Islet of Langerhans (tissue), 1 donor: ENCODE measurements at regions not wholly inside any gene's neighbourhood (a gene's known extent, or its start where the extent isn't known, plus 50 kb on each side); places are given as distances from the start of the nearest gene placed in this dataset.

Experiments
- FAIRE-seq: peaks from one replicate; lab custom pipeline; 2011; peaks lifted over from hg19 to GRCh38; lab: Jason Lieb, UNC

DNA sequence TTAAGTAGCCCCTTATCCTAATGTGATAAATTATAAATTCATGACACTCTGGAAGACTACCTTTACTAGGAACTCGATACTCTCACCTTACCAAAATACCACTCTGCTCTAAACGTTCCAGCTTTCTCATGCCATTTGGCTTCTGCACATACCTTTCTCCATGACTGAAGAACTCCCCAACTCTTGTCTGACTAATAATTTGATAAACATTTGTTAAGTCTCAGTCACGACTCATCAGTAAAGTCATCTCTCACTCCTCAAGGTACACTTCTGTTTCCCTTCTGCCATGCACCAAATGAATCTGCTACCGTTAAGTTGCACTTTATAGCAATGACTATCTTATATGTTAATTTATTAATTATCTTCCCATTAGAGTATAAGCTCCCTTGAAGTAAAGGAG is 498.3 kb upstream of the NOVA1 start:
- no peak for FAIRE-seq

- FAIRE-seq: no peak
These were observed 500.6 kb upstream of the NOVA1 start for GRCh38 chr14:27098451-27098850.

- FAIRE-seq: no peak
These were observed 516.3 kb upstream of the NOVA1 start for GRCh38 chr14:27114180-27114579.

GRCh38 chr14:27123162-27123561 is 525.3 kb upstream of the NOVA1 start:
- FAIRE-seq: no peak

- FAIRE-seq: no peak
These were observed 530.0 kb upstream of the NOVA1 start for GRCh38 chr14:27127838-27128237.

DNA sequence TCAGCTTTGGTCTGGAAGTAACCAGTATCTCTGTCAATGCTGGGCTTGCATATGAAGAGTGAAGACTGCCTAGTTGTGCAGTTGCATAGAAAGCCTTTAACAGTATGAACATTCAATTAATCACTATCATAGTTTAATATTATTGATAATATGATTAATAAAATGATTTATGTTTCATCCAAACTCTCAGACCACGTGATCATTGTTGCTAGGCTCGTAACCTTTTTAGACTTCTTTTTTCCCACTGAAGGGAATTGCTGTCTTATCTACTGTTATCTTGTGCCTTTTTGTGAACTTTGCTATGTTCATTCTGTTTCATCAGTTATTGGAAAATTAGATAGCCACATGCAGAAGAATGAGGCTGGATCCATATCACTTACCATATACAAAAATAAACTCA is 536.4 kb upstream of the NOVA1 start:
- no peak for FAIRE-seq

DNA sequence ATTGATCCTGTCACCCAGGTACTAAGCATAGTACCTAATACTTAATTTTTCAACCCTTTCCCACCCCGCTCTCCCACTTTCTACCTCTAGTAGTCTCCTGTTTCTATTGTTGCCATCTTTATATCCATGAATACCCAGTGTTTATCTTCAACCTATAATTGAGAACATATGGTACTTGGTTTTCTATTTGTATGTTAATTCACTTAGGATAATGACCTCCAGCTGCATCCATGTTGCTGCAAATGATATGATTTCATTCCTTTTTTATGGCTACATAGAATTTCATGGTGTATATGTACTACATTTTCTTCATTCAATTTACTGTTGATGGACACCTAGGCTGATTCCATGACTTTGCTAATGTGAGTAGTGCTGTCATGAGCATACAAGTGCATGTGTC is 547.3 kb upstream of the NOVA1 start:
- FAIRE-seq: no peak

DNA sequence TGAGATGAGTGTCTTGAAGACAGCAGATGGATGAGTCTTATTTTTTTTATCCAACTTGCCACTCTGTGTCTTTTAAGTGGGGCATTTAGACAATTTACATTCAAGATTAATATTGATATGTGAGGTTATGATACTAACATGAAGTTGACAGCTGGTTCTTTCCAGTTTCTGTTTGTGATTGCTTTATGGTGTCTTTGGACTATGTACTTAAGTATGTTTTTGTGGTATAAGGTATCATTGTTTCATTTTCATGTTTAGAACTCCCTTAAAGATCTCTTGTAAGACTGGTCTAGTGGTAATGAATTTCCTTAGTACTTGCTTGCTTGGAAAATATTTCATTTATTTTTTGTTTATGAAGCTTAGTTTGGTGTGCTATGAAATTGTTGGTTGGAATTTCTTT is 550.3 kb upstream of the NOVA1 start:
- no peak for FAIRE-seq

DNA sequence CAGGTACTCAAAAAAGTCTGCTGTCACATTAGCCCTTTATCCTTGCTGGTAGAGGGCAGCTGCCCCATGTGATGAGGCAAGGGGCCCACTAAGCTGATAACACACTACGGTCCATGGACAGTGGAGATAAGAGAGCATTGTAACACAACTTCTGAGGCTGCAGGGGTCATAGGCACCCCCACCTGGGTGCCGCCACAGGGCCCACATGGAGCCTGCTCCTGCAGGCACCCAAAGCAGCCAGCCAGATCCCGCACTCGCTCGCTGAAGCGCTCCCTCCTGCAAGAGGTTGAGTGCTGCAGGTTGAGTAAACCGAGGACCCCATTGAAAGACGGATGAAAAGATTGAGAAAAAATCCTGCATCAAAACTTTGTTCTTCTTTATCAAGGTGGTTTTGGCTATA is 566.3 kb upstream of the NOVA1 start:
- FAIRE-seq: no peak

GRCh38 chr14:27175489-27175888 is 577.7 kb upstream of the NOVA1 start:
- no peak for FAIRE-seq

DNA sequence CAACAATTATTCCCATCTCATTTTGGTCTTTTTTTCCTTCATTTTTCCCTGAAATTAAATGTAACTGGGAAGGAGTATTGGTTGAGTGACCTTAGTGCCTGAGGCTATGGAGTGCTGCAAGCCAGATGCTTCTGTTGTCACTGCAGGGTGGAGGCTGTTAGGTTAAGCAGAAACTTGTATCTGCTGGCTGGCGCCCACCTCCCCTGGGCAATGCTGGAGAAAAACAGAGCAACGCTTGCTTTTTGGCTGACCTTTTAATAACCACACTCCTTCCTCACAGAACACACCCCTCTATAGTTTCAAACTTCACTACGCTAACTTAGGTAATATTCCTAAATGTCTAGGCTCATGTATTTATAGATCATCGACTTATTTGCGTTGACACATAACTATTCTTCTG is 583.5 kb upstream of the NOVA1 start:
- FAIRE-seq: no peak

- no peak for FAIRE-seq
These were observed 586.6 kb upstream of the NOVA1 start for GRCh38 chr14:27184427-27184826.

- no peak for FAIRE-seq
These were observed 588.2 kb upstream of the NOVA1 start for GRCh38 chr14:27186048-27186447.

DNA sequence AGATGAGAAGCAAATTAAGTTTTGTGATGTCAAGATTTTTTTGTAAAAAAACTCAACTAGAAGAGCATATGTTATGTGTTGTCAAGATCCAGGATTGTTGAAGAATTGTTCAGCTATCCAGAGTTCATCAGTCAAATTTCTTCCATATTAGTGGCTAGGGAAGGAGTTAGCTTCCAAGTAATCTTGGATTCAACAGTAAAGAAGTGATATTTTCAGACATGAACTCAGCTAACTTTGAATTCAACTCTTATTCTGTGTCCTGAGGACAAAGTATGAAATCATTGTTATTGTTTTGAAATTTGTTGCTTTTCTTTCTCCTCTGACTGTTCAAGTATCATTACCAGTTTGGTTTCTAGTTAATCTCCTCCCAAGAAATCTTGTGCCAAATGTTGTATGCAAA is 589.3 kb upstream of the NOVA1 start:
- FAIRE-seq: no peak

- FAIRE-seq: no peak
These were observed 592.5 kb upstream of the NOVA1 start for GRCh38 chr14:27190296-27190695.

DNA sequence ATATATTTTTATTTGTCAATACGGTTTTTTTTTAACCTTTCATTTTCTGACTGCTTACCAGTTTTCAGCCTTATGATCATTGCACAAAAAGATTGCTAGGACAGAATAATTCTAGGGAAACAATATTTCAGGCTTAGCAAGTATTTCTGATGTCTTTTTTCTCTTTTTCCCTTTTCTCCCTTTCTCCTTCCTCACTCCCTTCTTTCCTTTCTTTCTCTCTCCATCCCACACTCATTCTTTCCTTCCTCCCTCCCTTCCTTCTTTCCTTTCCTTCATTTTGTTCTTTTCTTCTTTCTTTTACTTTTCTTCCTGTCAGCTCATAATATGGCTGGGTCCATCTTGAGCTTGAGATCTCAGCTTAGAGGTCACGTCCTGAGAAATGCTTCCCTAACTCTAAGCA is 601.4 kb upstream of the NOVA1 start:
- FAIRE-seq: no peak

GRCh38 chr14:27205036-27205435 is 607.2 kb upstream of the NOVA1 start:
- FAIRE-seq: no peak

GRCh38 chr14:27211741-27212140 is 613.9 kb upstream of the NOVA1 start:
- no peak for FAIRE-seq

DNA sequence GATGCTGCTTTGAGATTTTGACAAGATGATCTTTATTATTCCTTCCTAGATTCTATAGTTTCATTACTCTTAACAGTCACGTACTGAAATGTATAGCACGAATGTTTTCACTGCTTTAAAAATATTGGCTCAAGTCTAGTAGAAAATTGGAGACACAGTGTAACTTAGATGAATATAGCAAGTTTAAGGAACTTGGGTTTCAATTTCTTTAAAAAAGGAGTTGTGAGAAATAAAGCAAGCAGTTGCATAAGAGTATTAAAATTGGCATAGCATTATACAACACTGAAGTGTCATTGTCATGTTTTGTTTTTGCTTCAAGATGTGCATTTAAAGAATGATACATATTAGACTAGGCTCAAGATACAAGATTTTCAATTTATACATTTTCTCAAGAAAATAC is 624.8 kb upstream of the NOVA1 start:
- FAIRE-seq: no peak

- no peak for FAIRE-seq
These were observed 626.1 kb upstream of the NOVA1 start for GRCh38 chr14:27223906-27224305.

GRCh38 chr14:27228053-27228452 is 630.2 kb upstream of the NOVA1 start:
- FAIRE-seq: no peak

- FAIRE-seq: no peak
These were observed 636.5 kb upstream of the NOVA1 start for GRCh38 chr14:27234331-27234730.

GRCh38 chr14:27236601-27237000 is 638.8 kb upstream of the NOVA1 start:
- FAIRE-seq: no peak

DNA sequence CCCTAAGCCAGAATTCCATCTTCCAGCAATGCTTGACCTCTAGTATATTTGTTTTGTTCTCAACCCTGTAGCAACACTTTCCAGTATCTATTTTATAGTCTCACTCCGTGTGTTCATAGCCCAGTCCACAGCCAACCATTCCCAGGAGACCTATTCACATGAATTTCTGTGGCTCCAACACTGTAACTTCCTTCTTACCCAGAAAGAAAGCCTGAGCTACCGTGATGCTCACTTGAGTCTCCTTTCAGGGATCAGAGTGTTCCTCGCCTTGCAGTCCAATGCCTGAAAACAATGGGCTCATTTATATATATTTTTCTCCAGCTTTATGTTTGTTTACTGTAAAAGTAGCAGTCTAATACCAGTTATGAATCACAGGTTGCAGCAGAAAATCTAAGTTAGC is 645.0 kb upstream of the NOVA1 start:
- no peak for FAIRE-seq

- no peak for FAIRE-seq
These were observed 645.5 kb upstream of the NOVA1 start for GRCh38 chr14:27243365-27243764.

GRCh38 chr14:27245947-27246346 is 648.1 kb upstream of the NOVA1 start:
- FAIRE-seq: no peak
